ENCODE measurements at regions not wholly inside any gene's neighbourhood (a gene's known extent, or its start where the extent isn't known, plus 50 kb on each side); places are given as distances from the start of the nearest gene placed in this dataset.

DNA sequence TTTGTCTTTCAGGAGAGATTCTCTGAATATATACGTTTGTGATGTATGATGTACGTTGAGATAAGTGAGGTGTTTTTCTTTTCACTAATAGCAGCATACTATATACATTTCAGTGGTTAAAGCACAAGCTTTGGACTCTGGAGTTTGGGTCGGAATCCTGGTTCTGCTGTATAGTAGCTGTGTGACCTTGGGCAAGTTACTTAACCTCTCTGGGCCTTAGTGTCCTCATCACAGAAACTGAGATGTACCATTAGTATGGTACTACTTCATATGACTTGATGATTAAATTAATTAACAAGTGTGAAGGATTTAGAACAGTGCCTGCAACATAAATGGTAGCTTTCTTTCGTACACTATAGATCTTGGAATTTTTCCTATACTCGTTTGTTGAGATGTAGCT is 258.7 kb downstream of the CDCA7 start:
- TF ChIP-seq CTCF (IDR thresholded peaks at IDR 0.05), result no peak

DNA sequence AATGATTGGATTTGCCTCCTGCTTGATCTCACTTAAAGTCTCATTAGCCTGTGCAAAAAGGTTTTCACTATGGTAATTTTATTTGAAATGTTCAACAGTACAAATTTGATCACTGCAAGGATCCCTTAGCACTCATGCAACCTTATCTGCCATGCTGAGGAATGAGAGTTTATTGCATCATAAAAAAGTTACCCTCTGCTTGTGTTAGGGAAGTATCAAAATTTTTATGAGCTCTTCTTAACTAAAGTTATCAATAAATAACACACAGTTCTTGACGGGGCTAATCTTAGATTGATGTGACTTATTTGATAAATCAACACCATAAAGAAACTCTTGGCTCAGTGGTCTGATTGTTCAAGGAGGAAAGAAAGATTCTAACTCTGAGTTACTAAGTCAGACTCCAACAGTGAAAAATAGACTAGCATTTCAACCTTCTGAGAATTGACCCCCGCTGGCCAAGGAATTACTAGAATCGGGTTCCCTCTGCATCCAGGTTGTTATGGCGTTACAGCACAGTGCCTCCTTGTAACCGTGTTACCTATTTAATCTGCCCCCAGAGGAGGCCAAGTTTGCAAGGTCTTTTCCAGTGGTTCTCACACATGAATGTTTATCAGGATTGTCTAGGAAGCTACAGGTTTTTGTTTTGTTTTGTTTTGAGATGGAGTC is 259.7 kb downstream of the CDCA7 start:
- no peak for TF ChIP-seq CTCF (IDR thresholded peaks at IDR 0.05)

DNA sequence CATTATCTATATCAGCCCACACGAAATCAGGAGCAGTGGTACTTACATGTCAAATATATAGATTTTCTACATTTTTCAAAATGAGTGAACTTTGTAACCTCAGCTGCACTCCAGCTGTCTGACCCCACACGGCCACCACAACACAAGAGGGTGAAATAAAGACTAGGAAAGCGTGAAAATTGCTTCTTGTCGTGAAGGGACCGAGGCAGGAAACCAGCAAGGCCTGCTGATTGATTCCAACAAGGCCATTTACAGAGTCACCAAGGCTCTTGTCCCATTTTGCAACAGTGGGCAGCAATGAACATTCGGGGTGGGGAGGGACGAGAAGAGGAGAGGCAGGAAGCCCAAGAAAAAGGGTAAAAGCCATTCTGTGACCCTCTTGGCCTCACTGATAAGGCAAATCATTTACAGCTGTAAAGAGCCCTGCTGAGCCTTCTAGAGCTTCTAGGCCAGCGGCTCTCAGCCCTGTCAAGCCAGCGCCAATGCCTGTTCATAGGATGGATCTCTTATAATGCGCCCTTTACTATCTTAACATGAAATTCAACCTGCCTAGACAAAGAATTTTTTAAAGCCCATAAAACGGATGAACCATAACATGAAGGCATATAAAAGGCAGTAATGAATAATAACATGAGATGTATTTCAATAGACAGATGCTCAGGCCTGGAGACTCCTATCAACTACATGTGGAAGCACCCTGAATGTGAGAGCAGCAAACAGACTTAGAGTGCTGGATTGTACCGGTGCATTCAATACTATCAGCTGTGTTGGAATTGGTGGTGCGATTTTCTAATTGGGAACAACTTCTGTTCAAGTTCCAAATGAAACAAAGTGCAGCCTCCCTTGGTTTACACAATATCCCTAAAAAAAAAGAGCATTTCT is 269.0 kb downstream of the CDCA7 start:
- no peak for TF ChIP-seq CTCF (IDR thresholded peaks at IDR 0.05)

DNA sequence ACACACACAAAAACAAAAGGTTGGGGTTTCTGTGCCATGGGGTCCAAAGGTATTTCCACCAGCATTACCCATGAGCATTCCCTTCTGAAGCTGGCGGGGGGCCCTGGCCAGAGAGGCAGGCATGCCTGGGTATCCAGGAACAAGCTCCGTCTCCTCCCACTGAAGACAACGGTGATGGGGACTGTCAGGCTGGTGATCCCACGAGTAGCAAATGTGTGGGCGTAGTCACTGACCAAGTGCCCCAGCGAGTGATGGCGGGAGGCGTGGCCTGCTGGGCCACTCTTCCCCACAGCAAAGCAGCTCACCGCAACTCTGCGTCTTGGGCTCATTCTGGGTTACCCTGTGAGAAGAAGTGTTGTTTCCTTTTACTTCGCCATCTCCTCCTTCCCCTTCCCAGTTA is 270.6 kb downstream of the CDCA7 start:
- TF ChIP-seq CTCF (IDR thresholded peaks at IDR 0.05), result no peak

GRCh38 chr2:173629076-173629475 is 274.4 kb downstream of the CDCA7 start:
- TF ChIP-seq CTCF (IDR thresholded peaks at IDR 0.05), result no peak

DNA sequence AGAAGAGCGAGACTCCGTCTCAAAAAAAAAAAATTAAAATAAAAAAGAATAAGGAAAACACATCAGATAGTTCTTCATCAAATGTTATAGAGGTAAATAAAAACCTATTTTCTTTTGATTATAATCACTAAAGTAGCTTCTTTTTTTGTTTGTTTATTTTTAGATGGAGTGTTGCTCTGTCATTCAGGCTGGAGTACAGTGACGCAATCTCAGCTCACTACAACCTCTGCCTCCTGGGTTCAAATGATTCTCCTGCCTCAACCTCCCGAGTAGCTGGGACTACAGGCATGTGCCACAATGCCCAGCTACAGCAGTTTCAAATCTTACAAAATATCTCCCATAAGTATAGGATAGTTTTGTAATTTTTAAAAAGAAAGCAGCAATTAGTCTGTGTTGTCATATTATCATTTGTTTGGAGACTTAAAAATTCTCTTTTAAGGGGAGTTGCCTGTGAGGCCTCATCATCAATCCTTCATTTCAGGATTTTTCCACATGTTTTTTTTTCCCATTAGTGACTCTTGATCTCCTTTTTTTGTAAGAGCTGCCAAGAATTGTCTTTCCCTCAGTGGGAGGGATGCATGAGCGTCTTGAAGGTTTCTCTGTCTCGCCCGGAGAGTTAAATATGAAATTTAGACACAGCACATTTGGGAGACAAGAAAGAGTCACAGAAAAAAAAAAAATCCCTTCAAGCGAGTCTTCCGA is 275.9 kb downstream of the CDCA7 start:
- TF ChIP-seq CTCF (IDR thresholded peaks at IDR 0.05), result no peak

DNA sequence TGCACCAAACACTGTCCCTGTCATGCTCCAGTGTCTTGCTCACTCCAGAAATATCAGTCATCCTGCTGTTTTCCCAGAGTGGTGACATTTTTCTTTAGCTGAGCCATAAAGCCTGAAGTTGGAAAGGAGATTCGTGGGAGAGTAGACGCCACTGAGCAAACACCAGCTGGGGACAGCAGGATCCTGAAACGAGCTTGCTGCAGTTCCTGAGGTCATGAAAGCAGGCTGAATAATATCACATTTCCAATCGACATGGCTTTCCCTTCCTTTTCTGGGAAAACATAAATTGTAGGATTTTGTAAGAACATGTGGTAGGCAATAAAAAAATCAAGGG is 276.4 kb downstream of the CDCA7 start:
- no peak for TF ChIP-seq CTCF (IDR thresholded peaks at IDR 0.05)
